Activated CD4-positive, alpha-beta T cell treated with anti-CD3 and anti-CD28 coated beads, Interleukin-2, amount 50 U/mL, for 4 hours (primary cell): ENCODE measurements at regions not wholly inside any gene's neighbourhood (a gene's known extent, or its start where the extent isn't known, plus 50 kb on each side); places are given as distances from the start of the nearest gene placed in this dataset.

ENCODE experiments used
- DNase-seq, 2 experiments: peaks; one replicate each; pipeline ENCODE4 v3.0.0-alpha.2; 2020

- DNase-seq, result no peak
Observed at GRCh38 chr3:177973241-177973840, 562.9 kb upstream of the KCNMB2 start.

DNA sequence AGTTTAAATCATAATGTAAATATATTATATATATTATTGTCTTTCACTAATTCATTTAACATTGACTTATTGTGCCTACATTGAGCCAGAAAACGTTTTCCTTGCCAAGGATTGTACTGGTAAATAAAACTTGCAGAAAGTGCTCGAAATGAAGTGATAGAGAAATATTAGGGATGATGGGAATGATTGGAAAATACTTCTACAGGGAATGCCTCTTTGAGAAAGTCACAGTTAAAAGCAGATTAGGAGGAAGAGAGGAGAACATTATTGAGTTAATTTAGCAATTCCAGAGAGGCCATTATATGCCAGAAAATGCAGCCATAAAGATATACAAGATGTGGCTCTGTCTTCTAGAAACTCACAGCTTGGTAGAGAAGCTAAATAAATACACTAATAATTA is 560.0 kb upstream of the KCNMB2 start:
- no peak for DNase-seq

- DNase-seq, result no peak
Observed at GRCh38 chr3:177976866-177977265, 559.4 kb upstream of the KCNMB2 start.

GRCh38 chr3:177977381-177978158 is 558.7 kb upstream of the KCNMB2 start:
- no peak for DNase-seq

- DNase-seq, result no peak
Observed at GRCh38 chr3:177978946-177979345, 557.3 kb upstream of the KCNMB2 start.

DNA sequence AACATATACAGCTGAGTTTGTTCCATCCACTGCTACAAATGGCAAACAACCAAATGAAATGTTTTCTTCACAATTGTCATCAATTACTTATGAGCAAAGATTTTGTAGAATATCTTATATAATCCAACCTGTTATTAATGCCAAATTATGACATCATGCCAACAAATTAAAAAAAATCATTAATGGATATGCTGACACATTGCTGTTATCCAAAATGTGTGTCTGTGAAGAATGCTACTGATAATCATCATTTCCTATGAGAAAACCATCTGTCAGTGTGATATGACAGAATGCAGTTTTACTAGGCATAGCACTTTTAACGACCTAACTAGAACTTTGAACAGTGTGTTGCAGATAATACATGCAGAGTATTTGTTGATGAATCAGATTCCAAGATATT is 556.5 kb upstream of the KCNMB2 start:
- DNase-seq, result no peak

- no peak for DNase-seq
Observed at GRCh38 chr3:177981576-177981975, 554.7 kb upstream of the KCNMB2 start.

DNA sequence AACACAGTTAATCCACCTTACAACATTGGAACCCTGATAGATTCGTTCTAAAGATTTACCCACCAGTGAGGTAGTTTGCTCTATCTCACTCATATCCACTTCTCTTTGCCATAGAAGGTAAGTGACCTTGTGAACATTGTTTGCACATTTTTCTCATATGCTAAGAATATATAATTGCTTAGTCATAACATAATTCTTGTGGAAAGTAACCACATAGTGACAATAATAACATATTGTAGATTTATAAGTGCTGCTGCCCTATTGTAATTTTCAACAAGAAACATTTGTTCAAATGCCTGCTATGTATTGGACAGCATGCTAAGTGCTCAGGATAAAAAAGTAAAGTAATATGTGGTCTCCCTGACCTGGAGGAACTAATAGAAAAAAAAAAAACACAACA is 554.2 kb upstream of the KCNMB2 start:
- no peak for DNase-seq

DNA sequence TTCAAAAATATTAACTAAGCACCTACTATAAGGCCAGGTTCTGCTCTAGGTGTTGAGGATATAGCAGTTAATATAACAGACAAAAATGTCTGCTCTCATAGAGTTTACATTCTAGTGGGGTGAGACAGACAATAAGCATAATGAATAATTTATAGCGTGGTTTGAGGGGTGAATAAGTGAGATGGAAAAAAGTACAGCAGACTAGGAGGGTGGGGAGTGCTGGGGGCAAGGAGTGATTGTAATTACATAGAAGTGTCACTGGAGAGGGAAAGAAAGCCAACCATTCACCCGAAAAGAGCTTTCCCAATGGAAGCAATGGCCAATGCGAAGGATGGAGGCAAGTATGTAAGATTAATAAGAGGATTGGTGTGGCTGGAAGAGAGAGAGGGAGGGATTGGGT is 552.9 kb upstream of the KCNMB2 start:
- no peak for DNase-seq

GRCh38 chr3:177992993-177993970 is 543.0 kb upstream of the KCNMB2 start:
- DNase-seq, result no peak

GRCh38 chr3:177994976-177995375 is 541.3 kb upstream of the KCNMB2 start:
- DNase-seq, result no peak

DNA sequence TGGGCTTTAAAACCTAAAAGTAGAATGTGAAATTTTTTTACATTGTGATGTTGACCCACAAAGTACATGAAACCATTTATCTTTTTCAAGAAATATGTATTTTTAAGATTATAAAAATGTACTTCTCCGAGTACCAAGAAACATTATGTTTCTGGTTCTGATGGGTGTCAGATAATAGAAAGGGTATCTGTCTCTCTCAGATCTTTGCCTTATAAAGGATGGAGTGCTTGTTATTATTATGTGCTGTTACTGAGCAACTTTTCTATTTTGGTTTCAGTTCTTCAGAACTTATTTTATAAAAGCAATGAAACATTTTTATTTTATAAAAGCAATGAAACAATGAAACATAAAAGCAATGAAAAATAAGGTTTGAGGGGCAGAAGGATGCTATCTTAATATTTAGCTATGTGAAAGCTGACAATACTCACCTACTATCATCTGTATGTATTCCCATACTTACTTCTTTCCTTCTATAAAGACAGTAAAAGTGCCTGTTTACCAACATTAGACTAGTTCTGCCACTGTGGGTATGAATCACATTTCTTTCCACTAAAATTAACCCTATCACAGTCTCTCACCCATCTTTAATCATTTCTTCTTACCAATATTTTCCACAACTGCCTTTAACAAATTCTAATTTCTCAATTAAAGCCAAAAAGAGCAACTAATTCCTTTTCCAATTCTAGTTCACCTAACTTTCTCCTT is 540.7 kb upstream of the KCNMB2 start:
- DNase-seq, result no peak

GRCh38 chr3:178001670-178002101 is 534.5 kb upstream of the KCNMB2 start:
- DNase-seq, result no peak

DNA sequence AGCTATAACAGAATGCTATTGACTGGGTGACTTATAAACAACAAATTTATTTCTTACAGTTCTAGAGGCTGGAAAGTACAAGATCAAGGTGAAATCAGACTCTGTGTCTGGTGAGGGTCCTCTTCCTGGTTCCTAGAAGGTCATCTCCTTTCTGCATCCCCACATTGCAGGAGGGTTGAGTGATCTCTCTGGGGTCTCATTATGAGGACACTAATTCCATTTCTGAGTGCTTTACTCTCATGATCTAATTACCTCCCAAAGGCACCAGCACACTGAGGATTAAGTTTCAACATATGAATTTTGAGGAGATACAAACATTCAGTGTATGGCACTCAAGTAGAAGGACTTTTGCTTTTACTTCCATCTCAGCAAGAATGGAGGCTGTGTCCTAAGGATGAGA is 534.1 kb upstream of the KCNMB2 start:
- no peak for DNase-seq

DNA sequence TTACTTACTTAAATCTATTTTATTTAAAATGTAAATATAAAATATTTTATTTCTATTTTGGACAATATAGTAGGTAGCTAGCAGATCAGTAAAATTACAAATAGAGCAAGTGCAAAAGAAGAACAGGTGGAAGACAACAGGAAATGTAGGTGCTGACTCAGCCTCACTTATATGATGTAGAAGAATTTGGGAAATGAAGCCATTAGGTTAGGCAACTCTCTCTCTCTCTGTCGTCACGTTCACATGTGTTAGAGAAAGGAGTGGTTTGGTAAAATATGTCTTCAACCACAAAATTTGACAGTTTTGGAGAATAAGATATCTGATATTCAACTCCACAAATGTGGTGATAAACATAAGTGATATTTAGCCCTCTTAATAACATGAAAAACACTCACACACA is 532.5 kb upstream of the KCNMB2 start:
- no peak for DNase-seq

- DNase-seq, result no peak
Observed at GRCh38 chr3:178005961-178006360, 530.3 kb upstream of the KCNMB2 start.

- DNase-seq, result no peak
Observed at GRCh38 chr3:178010306-178010705, 525.9 kb upstream of the KCNMB2 start.

GRCh38 chr3:178019645-178020044 is 516.6 kb upstream of the KCNMB2 start:
- no peak for DNase-seq

DNA sequence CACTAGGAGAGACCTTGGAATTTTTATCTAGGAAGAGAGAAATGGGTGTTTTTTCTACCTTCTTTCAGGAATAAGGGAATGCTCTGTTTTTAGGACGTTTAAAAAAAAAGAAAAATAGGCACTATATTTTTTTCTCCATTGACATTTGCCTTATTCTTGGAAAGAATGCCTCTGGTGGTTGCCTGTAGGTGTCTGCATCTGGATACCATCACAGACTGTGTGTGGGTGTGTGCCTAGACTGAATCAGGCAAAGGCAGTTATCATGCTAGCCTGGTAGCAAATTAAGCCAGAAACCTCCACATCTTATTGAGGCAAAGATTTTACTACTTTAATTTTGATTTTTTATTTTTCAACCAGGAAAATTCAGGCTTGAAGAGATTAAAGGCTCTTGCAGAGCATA is 513.6 kb upstream of the KCNMB2 start:
- DNase-seq, result no peak

GRCh38 chr3:178028933-178029332 is 507.3 kb upstream of the KCNMB2 start:
- DNase-seq, result no peak

- DNase-seq, result no peak
Observed at GRCh38 chr3:178036451-178037144, 499.6 kb upstream of the KCNMB2 start.

GRCh38 chr3:178041931-178042330 is 494.3 kb upstream of the KCNMB2 start:
- no peak for DNase-seq
